ENCODE measurements at regions not wholly inside any gene's neighbourhood (a gene's known extent, or its start where the extent isn't known, plus 50 kb on each side); places are given as distances from the start of the nearest gene placed in this dataset.
A peak's percentile ranks its signal among the peaks of the same experiment; 100 is the strongest.

DNA sequence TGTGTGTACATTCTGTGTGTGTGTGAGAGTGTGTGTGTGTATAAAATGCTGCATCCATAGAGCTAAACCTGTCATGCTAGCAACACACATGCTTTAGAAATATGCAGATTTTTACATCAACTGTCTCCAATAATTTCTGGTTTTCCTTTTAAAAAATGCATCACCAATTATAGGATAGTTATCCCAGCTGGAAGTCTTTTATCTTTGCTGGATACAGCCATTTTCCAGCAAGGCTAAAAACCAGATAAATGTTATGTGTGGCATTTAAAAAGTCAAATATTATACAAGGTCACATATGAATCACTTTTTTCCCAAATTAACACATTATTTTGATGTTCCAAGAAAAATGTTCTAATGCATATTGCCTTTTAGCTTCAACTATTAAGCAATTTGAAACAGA lies 202.0 kb upstream of the IPO5 start:
- no peaks in the 10 kb centered on the region for H3K9me3 Mint-ChIP-seq
- no peaks in the 10 kb centered on the region for H3K36me3 Mint-ChIP-seq
- no peak for TF ChIP-seq CTCF (conservative IDR thresholded peaks at IDR 0.05)
- H3K27me3 Mint-ChIP-seq: peaks cover 9% of the 10 kb centered on the region
- peaks cover 5% of the 10 kb centered on the region for H3K4me1 Mint-ChIP-seq (ENCODE audit: unreplicated experiment)
- DNase-seq (ENCODE audit: extremely low spot score, unreplicated experiment): no peak
- no peak overlapping the region for H3K27ac Mint-ChIP-seq
- H3K4me3 Mint-ChIP-seq: no peak overlapping the region

- TF ChIP-seq CTCF (conservative IDR thresholded peaks at IDR 0.05): no peak
- DNase-seq (ENCODE audit: extremely low spot score, unreplicated experiment): no peak
- Mint-ChIP-seq H3K9me3 (no peaks in the 10 kb centered on the region), H3K4me3 (no peak overlapping the region), H3K27ac (no peak overlapping the region), H3K4me1 (ENCODE audit: unreplicated experiment) (peaks cover 5% of the 10 kb centered on the region), H3K36me3 (no peaks in the 10 kb centered on the region), H3K27me3 (peaks cover 17% of the 10 kb centered on the region)
Measured at GRCh38 chr13:97752961-97753668, 200.4 kb upstream of the IPO5 start.

- Mint-ChIP-seq H3K27me3 (peaks cover 17% of the 10 kb centered on the region), H3K4me1 (ENCODE audit: unreplicated experiment) (peaks cover 5% of the 10 kb centered on the region), H3K9me3 (no peaks in the 10 kb centered on the region), H3K36me3 (no peaks in the 10 kb centered on the region), H3K27ac (no peak overlapping the region), H3K4me3 (no peak overlapping the region)
- TF ChIP-seq CTCF (conservative IDR thresholded peaks at IDR 0.05): peak; percentile 29
- DNase-seq (ENCODE audit: extremely low spot score, unreplicated experiment): no peak
Measured at GRCh38 chr13:97753942-97754670, 199.4 kb upstream of the IPO5 start.

GRCh38 chr13:97757807-97758206 lies 195.7 kb upstream of the IPO5 start:
- Mint-ChIP-seq H3K4me3 (no peak overlapping the region), H3K36me3 (no peaks in the 10 kb centered on the region), H3K4me1 (ENCODE audit: unreplicated experiment) (peaks cover 5% of the 10 kb centered on the region), H3K9me3 (no peaks in the 10 kb centered on the region), H3K27me3 (peaks cover 17% of the 10 kb centered on the region), H3K27ac (no peak overlapping the region)
- DNase-seq (ENCODE audit: extremely low spot score, unreplicated experiment): no peak
- no peak for TF ChIP-seq CTCF (conservative IDR thresholded peaks at IDR 0.05)

DNA sequence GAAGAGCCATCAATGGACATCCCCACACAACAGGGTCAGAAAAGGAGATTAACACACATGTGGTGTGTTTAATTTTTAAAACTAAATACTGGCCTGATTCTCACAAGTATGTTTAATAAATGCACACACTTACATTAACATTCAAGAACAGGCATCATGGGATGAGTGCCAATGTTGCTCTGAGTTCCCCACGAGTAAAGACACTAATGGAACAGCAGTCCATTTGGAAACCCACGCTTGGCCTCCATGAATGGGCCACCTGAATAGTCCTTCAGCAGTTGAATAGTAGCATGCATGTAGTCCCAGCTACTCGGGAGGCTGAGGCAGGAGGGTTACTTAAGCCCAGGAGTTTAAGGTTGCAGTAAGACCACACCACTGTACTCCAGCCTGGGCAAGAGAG lies 195.2 kb upstream of the IPO5 start:
- H3K36me3 Mint-ChIP-seq: no peaks in the 10 kb centered on the region
- DNase-seq (ENCODE audit: extremely low spot score, unreplicated experiment): no peak
- no peaks in the 10 kb centered on the region for H3K9me3 Mint-ChIP-seq
- H3K27ac Mint-ChIP-seq: no peak overlapping the region
- no peak overlapping the region for H3K4me3 Mint-ChIP-seq
- H3K27me3 Mint-ChIP-seq: peaks cover 17% of the 10 kb centered on the region
- no peaks in the 10 kb centered on the region for H3K4me1 Mint-ChIP-seq (ENCODE audit: unreplicated experiment)
- no peak for TF ChIP-seq CTCF (conservative IDR thresholded peaks at IDR 0.05)

Measured in type B pancreatic cell (in vitro differentiated cells).